ENCODE measurements at regions not wholly inside any gene's neighbourhood (a gene's known extent, or its start where the extent isn't known, plus 50 kb on each side); places are given as distances from the start of the nearest gene placed in this dataset.

GRCh38 chr4:95758001-95758400 is 81.9 kb upstream of the PDHA2 start:
- no peak for TF ChIP-seq EZH2phosphoT487 (IDR thresholded peaks at IDR 0.05; ENCODE audit: unreplicated experiment)
- no peak for TF ChIP-seq CTCF (conservative IDR thresholded peaks at IDR 0.05; ENCODE audit: low read depth in 2 of 2)
- TF ChIP-seq EZH2 (IDR thresholded peaks at IDR 0.05; ENCODE audit: low read depth, unreplicated experiment) = no peak
- TF ChIP-seq POLR2AphosphoS5 (IDR thresholded peaks at IDR 0.05; ENCODE audit: low read depth) = no peak
- TF ChIP-seq CREB1 (CRISPR knock-in tag; IDR thresholded peaks at IDR 0.05; ENCODE audit: low read depth) = no peak
- TF ChIP-seq, protein P1, sequence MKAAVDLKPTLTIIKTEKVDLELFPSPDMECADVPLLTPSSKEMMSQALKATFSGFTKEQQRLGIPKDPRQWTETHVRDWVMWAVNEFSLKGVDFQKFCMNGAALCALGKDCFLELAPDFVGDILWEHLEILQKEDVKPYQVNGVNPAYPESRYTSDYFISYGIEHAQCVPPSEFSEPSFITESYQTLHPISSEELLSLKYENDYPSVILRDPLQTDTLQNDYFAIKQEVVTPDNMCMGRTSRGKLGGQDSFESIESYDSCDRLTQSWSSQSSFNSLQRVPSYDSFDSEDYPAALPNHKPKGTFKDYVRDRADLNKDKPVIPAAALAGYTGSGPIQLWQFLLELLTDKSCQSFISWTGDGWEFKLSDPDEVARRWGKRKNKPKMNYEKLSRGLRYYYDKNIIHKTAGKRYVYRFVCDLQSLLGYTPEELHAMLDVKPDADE (IDR thresholded peaks at IDR 0.05) = no peak
- TF ChIP-seq JUNB (IDR thresholded peaks at IDR 0.05; ENCODE audit: unreplicated experiment) = no peak
- no peak for TF ChIP-seq NANOG (IDR thresholded peaks at IDR 0.05; ENCODE audit: borderline replicate concordance)
- TF ChIP-seq, protein P2, sequence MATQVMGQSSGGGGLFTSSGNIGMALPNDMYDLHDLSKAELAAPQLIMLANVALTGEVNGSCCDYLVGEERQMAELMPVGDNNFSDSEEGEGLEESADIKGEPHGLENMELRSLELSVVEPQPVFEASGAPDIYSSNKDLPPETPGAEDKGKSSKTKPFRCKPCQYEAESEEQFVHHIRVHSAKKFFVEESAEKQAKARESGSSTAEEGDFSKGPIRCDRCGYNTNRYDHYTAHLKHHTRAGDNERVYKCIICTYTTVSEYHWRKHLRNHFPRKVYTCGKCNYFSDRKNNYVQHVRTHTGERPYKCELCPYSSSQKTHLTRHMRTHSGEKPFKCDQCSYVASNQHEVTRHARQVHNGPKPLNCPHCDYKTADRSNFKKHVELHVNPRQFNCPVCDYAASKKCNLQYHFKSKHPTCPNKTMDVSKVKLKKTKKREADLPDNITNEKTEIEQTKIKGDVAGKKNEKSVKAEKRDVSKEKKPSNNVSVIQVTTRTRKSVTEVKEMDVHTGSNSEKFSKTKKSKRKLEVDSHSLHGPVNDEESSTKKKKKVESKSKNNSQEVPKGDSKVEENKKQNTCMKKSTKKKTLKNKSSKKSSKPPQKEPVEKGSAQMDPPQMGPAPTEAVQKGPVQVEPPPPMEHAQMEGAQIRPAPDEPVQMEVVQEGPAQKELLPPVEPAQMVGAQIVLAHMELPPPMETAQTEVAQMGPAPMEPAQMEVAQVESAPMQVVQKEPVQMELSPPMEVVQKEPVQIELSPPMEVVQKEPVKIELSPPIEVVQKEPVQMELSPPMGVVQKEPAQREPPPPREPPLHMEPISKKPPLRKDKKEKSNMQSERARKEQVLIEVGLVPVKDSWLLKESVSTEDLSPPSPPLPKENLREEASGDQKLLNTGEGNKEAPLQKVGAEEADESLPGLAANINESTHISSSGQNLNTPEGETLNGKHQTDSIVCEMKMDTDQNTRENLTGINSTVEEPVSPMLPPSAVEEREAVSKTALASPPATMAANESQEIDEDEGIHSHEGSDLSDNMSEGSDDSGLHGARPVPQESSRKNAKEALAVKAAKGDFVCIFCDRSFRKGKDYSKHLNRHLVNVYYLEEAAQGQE (IDR thresholded peaks at IDR 0.05; ENCODE audit: unreplicated experiment) = no peak
- TF ChIP-seq ZNF114 (CRISPR knock-in tag; IDR thresholded peaks at IDR 0.05) = no peak
- no peak for TF ChIP-seq STAT1 (IDR thresholded peaks at IDR 0.05; ENCODE audit: unreplicated experiment)
